Memory B cell (primary cell): ENCODE measurements at regions not wholly inside any gene's neighbourhood (a gene's known extent, or its start where the extent isn't known, plus 50 kb on each side); places are given as distances from the start of the nearest gene placed in this dataset.
"Not testable (repeated sequence)": the region's sequence is repeated elsewhere in the genome, so short reads cannot be mapped to it uniquely, and the experiment has no call there.

Experiments used
- ATAC-seq: fragments of 150-1000 bp; cut with Tn5 transposase; 2 replicates; pipeline ENCODE4 v1.10.0; 2021; ENCODE audit warnings: low read depth, mild to moderate bottlenecking, moderate library complexity
- DNase-seq, 2 donors: peaks; one replicate each; pipeline ENCODE4 v3.0.0; 2022; ENCODE audit warnings: low spot score in 2 of 2
- H3K27ac Mint-ChIP-seq: one replicate; pipeline ENCODE4 v1.8.0; 2022; ENCODE audit warnings: mild to moderate bottlenecking, moderate library complexity, mixed read lengths
- H3K27me3 Mint-ChIP-seq: one replicate; pipeline ENCODE4 v1.8.0; 2022; ENCODE audit warnings: mixed read lengths
- H3K36me3 Mint-ChIP-seq: one replicate; pipeline ENCODE4 v1.8.0; 2022; ENCODE audit warnings: mild to moderate bottlenecking, mixed read lengths
- H3K4me1 Mint-ChIP-seq: one replicate; pipeline ENCODE4 v1.8.0; 2022; ENCODE audit warnings: mixed read lengths
- H3K4me3 Mint-ChIP-seq: one replicate; pipeline ENCODE4 v1.8.0; 2022; ENCODE audit warnings: mild to moderate bottlenecking, moderate library complexity, mixed read lengths
- H3K9me3 Mint-ChIP-seq: one replicate; pipeline ENCODE4 v1.8.0; 2022; ENCODE audit warnings: mixed read lengths

DNA sequence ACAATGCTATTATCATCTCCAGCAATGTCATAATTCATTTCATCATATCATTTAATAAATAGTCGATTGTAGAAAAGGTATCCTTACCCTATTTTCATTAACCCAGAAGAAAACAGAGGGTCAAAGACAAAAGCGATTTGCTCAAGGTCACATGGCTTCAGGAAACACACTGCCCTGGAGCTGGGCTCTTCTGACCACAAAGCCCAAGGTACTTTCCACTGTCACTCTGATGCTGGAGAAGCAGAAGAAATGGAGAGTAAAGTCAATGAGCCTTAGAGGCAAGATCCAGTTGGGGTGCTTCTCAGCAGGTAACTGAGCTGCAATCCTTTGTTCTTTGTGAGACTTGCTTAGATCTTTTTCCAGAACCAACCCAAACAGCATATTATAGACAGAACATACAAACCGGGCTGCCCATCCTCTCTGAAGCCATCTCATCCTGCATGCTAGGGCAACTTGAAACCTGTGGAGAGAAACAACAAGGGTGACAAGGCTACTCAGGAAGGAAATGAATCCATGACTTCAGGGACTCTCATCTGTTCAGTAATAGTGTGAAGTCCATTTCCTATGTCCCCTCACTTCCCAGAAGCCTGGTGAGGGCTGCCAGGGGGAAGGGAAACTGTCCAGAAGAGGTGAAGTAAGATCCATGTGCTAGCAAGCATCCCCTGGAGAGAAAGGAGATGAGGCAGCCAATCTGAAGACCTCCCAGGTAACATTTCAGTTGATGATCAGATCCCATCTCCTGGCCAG is 148.6 kb upstream of the SVIL start:
- Mint-ChIP-seq H3K4me1 (peaks cover 4% of the 10 kb centered on the region), H3K27me3 (peaks cover 8% of the 10 kb centered on the region), H3K4me3 (no peak overlapping the region), H3K9me3 (peaks cover 12% of the 10 kb centered on the region), H3K27ac (no peak overlapping the region), H3K36me3 (no peaks in the 10 kb centered on the region)
- ATAC-seq, result no peak
- DNase-seq, result no peak

DNA sequence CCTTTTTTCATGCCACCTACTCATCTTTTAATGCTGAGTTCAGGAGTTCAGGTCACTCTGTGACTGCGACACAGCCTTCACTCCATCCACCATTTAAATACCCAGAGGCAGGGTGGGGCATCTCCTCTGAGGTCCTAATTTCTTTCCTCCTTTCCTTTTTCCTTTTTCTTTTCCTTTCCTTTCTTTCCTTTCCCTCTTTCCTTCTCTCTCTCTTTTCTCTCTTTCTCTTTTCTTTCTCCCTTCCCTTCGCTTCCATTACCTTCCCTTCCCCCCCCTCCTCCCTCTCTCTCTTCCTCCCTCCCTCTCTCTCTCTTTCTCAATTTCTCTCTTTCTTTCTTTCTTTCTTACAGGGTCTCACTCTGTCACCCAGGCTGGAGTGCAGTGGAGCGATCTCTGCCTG is 145.9 kb upstream of the SVIL start:
- Mint-ChIP-seq H3K36me3 (no peaks in the 10 kb centered on the region), H3K4me1 (peaks cover 4% of the 10 kb centered on the region), H3K9me3 (peaks cover 7% of the 10 kb centered on the region), H3K27ac (no peak overlapping the region), H3K4me3 (peak overlapping the region; percentile 49), H3K27me3 (peaks cover 11% of the 10 kb centered on the region)
- ATAC-seq, result no peak
- no peak for DNase-seq

DNA sequence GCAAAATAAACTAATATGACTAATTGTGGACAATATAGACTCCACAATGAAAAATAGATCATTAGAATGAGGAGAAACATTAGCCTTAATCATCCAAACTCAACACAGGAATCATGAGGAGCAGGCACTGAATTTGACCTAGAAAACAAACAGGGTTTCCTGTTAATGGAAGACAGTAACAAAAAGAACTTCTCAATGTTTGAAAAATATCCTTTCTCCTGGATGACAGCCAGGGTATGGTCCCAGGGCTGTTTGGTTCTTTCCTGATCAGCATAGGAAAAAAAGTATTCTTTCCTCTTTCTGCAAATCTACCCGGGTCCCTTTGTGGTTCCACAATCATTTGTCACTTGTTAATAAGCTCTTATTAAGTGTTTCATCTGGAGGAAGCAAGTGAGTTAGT is 145.3 kb upstream of the SVIL start:
- peaks cover 11% of the 10 kb centered on the region for H3K27me3 Mint-ChIP-seq
- H3K36me3 Mint-ChIP-seq, result no peaks in the 10 kb centered on the region
- H3K9me3 Mint-ChIP-seq, result peaks cover 7% of the 10 kb centered on the region
- peaks cover 4% of the 10 kb centered on the region for H3K4me1 Mint-ChIP-seq
- ATAC-seq, result no peak
- no peak for DNase-seq
- no peak overlapping the region for H3K27ac Mint-ChIP-seq
- no peak overlapping the region for H3K4me3 Mint-ChIP-seq

DNA sequence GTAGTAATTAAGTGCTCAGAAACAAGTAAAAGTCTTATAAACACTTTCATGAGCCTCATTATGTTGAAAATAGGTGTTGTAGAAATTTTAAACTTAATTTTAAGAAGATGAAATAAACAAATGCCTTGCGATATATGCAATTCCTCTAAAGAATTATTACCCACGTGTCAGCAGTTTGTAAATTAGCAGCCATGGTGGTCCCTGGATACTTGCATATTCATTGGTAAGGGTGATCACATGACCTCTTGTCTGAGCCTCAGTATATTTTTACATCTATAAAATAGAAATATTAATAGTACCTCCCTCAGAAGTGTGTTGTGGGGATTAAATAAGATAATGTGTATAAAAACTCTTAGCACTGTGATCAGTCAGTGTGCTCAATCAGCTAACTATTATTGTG is 141.5 kb upstream of the SVIL start:
- ATAC-seq, result no peak
- H3K27me3 Mint-ChIP-seq, result peaks cover 9% of the 10 kb centered on the region
- H3K9me3 Mint-ChIP-seq, result peaks cover 7% of the 10 kb centered on the region
- no peak overlapping the region for H3K27ac Mint-ChIP-seq
- H3K36me3 Mint-ChIP-seq, result no peaks in the 10 kb centered on the region
- peaks cover 5% of the 10 kb centered on the region for H3K4me1 Mint-ChIP-seq
- no peak for DNase-seq
- H3K4me3 Mint-ChIP-seq, result no peak overlapping the region

DNA sequence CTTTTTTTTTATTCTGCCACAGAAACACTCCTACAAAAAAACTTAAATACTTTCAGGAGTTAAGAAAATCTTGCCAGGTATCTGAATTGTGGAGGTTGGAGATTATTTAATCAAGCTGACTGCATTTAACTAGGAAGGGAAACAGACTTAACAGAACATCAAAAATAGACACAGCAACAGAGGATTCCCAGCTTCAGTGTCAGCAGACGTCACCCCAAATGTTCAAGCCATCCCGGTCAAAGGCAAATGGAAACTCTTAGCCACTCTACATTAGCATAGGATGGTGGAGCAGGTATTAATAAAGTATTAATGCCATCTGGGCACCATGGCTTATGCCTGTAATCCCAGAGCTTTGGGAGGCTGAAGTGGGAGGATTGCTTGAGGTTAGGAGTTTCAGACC is 139.7 kb upstream of the SVIL start:
- Mint-ChIP-seq H3K27me3 (peaks cover 5% of the 10 kb centered on the region), H3K4me3 (no peak overlapping the region), H3K9me3 (peaks cover 5% of the 10 kb centered on the region), H3K4me1 (peaks cover 2% of the 10 kb centered on the region), H3K36me3 (no peaks in the 10 kb centered on the region), H3K27ac (no peak overlapping the region)
- ATAC-seq (no peak), DNase-seq (no peak)

DNA sequence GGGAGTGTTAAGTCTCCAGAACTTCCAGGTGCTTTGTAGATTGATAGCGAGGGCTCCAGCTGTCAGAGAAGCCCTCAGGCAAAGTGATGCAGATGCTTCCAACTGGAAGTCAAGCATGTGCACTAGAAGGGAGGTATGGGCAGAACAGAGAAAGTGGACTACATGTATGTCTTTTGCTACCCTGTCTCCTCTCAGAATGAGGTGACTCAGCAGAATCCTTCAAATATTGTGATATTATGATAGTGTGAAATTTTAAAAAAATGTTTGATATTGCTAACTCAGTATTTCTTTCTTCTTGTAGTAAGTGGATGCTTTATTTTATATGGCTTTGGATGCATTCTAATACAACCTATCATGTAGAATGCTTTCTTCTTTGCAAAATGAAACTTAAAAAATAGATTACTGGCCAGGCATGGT is 138.9 kb upstream of the SVIL start:
- Mint-ChIP-seq H3K4me1 (peaks cover 2% of the 10 kb centered on the region), H3K36me3 (no peaks in the 10 kb centered on the region), H3K27ac (no peak overlapping the region), H3K4me3 (no peak overlapping the region), H3K9me3 (peaks cover 5% of the 10 kb centered on the region), H3K27me3 (peaks cover 5% of the 10 kb centered on the region)
- no peak for ATAC-seq
- no peak for DNase-seq

DNA sequence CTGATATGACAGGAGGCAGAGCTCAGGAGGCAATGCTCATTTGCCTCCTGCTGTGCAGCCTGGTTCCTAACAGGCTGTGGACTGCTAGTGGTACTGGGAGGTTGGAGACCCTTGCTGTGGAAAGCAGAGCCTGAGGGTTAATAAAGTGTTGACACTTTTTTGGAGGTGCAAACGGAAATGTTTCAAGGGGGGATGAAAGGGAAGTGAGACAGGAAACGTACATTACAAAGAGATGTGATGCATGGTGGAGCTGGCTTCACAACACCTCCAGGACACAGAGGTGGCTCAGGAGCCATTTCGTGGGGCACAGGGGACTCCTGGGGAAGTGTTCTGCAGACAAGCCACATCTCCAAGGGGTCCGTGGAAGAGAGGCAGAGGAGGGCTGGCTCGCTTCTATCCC is 137.6 kb upstream of the SVIL start:
- Mint-ChIP-seq H3K27me3 (no peaks in the 10 kb centered on the region), H3K4me3 (no peak overlapping the region), H3K27ac (no peak overlapping the region), H3K4me1 (peaks cover 2% of the 10 kb centered on the region), H3K9me3 (peaks cover 4% of the 10 kb centered on the region), H3K36me3 (no peaks in the 10 kb centered on the region)
- DNase-seq (no peak), ATAC-seq (no peak)

DNA sequence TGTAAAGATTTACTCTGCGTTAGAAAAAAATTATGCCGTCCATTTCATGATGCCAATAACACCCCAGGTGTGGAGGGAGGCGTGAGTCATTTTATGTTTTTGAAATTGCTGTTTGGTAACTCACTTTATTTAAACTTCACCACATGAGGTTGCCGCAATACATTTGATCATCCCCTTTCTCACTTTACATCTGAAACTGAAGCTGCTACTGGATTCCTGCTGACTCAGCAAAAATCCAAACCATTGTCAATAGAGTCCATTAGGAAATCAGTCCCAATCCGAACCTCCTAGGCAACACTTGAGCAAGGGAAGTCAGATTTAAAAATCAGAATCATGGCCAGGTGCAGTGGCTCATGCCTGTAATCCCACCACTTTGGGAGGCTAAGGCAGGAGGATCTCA is 136.6 kb upstream of the SVIL start:
- ATAC-seq, result no peak

DNA sequence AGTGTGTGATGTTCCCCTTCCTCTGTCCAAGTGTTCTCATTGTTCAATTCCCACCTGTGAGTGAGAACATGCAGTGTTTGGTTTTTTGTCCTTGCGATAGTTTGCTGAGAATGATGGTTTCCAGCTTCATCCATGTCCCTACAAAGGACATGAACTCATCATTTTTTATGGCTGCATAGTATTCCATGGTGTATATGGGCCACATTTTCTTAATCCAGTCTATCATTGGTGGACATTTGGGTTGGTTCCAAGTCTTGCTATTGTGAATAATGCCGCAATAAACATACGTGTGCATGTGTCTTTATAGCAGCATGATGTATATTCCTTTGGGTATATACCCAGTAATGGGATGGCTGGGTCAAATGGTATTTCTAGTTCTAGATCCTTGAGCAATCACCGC is 134.5 kb upstream of the SVIL start:
- not testable (repeated sequence) for H3K36me3 Mint-ChIP-seq, DNase-seq, H3K27me3 Mint-ChIP-seq, H3K4me1 Mint-ChIP-seq, H3K4me3 Mint-ChIP-seq, H3K27ac Mint-ChIP-seq, H3K9me3 Mint-ChIP-seq, ATAC-seq

More for the DNA sequence above, 136.6 kb upstream of the SVIL start:
- Mint-ChIP-seq H3K9me3 (peaks cover 2% of the 10 kb centered on the region), H3K4me3 (no peak overlapping the region), H3K36me3 (no peaks in the 10 kb centered on the region), H3K27ac (no peak overlapping the region), H3K4me1 (peaks cover 2% of the 10 kb centered on the region), H3K27me3 (no peaks in the 10 kb centered on the region)
- no peak for DNase-seq

DNA sequence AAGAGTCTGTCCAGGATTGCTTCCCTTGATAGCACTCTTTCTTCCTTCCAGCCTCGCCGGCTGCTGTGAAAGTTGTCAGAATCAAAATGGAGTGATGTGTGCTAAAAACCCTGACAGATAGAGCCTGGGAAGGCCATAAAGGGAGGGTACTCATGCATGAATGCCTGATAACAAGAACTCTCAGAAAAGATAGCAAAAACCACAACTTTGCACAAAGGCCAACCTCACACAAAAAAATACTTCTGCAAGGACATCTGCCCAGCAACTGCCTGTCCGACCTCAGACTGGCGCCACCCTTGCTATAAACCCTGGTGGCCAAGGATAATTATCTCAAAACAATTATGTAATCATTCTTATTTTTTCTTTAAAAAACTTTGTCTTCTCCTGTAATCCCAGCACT is 133.2 kb upstream of the SVIL start:
- no peak overlapping the region for H3K27ac Mint-ChIP-seq
- H3K4me3 Mint-ChIP-seq, result no peak overlapping the region
- peaks cover 2% of the 10 kb centered on the region for H3K9me3 Mint-ChIP-seq
- H3K36me3 Mint-ChIP-seq, result no peaks in the 10 kb centered on the region
- no peak for DNase-seq
- no peak for ATAC-seq
- H3K4me1 Mint-ChIP-seq, result peaks cover 2% of the 10 kb centered on the region
- H3K27me3 Mint-ChIP-seq, result no peaks in the 10 kb centered on the region

DNA sequence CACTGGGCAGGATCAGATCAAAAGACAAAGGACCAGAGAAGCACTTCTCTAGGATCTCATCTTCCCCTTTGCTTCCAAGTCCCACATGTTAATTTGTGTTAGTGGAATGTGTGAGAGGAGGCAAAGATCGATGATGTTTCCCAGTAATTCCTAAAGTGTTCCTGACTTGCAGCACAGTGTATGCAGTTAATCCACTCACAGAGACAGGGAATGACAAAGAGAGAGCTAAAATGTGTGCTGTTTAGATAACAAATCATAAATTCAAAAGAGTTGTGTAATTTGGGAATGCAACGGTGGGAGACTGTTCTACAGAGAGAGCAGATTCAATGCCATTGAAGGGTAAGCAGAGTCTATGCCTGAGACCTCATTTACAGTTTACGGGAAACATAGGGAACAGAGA is 132.0 kb upstream of the SVIL start:
- no peak overlapping the region for H3K27ac Mint-ChIP-seq
- H3K4me3 Mint-ChIP-seq, result no peak overlapping the region
- H3K36me3 Mint-ChIP-seq, result no peaks in the 10 kb centered on the region
- H3K4me1 Mint-ChIP-seq, result no peaks in the 10 kb centered on the region
- DNase-seq, result no peak
- H3K27me3 Mint-ChIP-seq, result no peaks in the 10 kb centered on the region
- peaks cover 1% of the 10 kb centered on the region for H3K9me3 Mint-ChIP-seq
- ATAC-seq, result no peak

DNA sequence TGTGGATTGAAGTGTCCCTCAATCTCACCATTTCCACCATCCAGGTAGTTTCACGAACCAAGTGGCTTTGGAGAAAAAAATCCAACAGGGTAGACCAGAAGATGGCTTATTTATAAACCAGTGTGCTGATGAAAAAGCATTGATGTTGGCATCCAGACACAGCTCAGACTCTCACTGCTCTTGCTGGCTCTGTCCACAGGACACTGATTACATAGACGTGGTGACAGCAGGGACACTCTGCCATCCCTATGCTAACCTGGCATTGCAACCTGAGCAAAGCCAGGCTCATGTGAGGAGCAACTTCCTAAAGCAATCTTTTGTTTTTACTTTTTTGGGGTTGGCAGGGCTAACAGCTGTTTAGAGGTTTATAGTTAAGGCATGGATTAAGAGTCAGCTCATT is 130.6 kb upstream of the SVIL start:
- no peaks in the 10 kb centered on the region for H3K4me1 Mint-ChIP-seq
- no peaks in the 10 kb centered on the region for H3K27me3 Mint-ChIP-seq
- H3K27ac Mint-ChIP-seq, result no peak overlapping the region

DNA sequence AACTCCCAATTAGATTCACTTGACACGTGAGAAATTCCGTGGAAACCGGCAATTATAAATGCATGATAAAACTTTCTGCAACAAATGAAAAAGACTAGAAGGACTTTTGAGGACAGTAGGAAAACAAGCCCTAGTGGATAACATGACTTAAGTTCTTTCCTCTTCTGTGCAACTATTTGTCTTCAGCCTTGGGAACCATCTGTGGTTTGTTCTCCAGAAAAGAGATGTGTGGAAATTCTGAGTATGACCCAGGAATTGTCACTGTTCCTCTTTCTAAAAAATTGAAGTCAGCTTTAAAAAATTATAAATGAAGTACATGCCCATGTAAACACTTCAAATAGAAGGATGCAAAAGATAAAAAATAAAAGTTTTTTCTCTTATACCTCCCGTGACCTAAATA is 128.6 kb upstream of the SVIL start:
- peaks cover 1% of the 10 kb centered on the region for H3K9me3 Mint-ChIP-seq
- DNase-seq (no peak), ATAC-seq (no peak)
- no peaks in the 10 kb centered on the region for H3K27me3 Mint-ChIP-seq
- H3K36me3 Mint-ChIP-seq, result no peaks in the 10 kb centered on the region
- no peaks in the 10 kb centered on the region for H3K4me1 Mint-ChIP-seq
- no peak overlapping the region for H3K27ac Mint-ChIP-seq
- H3K4me3 Mint-ChIP-seq, result no peak overlapping the region

More for the DNA sequence above, 130.6 kb upstream of the SVIL start:
- ATAC-seq (no peak), DNase-seq (no peak)
- Mint-ChIP-seq H3K4me3 (no peak overlapping the region), H3K9me3 (peaks cover 2% of the 10 kb centered on the region), H3K36me3 (no peaks in the 10 kb centered on the region)

DNA sequence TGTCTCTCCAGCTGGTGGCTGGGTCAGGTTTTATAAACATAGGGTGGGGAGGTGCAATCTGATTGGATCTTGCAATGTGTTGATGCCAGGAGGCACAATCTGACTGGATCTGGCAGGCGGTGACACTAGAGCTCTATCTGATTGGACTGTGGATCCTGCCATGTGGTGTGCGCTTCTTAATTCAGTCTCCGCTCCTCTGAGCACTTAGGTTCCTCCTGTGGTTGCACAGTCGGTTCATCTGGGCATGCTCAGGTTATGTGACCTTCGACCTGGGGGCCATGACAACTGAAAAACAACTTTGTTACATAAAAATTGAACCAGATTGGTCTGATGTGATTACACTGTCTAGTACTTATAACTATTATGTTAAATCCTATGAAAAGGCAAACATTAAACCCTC is 127.1 kb upstream of the SVIL start:
- no peaks in the 10 kb centered on the region for H3K4me1 Mint-ChIP-seq

DNA sequence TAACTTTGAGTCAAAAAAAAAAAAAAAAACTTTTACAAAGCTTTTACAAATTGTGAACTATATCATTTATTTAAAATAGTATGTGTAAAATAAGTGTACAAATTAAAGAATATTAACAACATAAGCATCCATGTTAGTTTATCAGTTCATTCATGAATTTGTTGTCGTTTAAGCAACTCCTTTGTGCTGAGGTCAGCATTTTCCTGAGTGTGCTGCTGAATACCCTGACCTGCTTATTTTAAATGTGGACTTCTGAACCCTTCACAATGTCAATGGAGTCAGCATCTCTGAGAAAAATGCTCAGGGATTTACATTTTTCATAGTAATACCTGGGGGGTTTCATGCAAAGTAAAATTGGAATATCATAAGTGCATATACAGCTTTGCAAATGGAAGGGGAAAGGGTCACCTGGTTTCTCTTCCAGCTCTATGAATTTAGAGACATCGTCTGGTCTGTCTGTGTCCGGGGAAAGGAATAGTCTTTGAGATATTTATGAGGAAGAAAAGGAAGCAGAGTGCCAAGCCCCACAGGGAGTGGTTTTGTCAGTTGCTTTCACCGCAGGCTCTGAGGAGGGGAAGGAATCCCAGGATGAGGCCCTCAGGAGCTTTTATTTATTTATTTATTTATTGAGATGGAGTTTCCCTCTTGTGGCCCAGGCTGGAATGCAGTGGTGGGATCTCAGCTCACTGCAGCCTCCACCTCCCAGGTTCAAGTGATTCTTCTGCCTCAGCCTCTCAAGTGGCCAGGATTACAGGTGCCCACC is 125.5 kb upstream of the SVIL start:
- DNase-seq (no peak), ATAC-seq (no peak)
- Mint-ChIP-seq H3K9me3 (peaks cover 1% of the 10 kb centered on the region), H3K4me3 (no peak overlapping the region), H3K4me1 (no peaks in the 10 kb centered on the region), H3K27me3 (no peaks in the 10 kb centered on the region), H3K36me3 (no peaks in the 10 kb centered on the region), H3K27ac (no peak overlapping the region)

More for the DNA sequence above, 127.1 kb upstream of the SVIL start:
- ATAC-seq (no peak), DNase-seq (no peak)
- Mint-ChIP-seq H3K4me3 (no peak overlapping the region), H3K9me3 (peaks cover 1% of the 10 kb centered on the region), H3K27me3 (no peaks in the 10 kb centered on the region), H3K36me3 (no peaks in the 10 kb centered on the region), H3K27ac (no peak overlapping the region)
